HG02759 (cell line): ENCODE measurements at regions not wholly inside any gene's neighbourhood (a gene's known extent, or its start where the extent isn't known, plus 50 kb on each side); places are given as distances from the start of the nearest gene placed in this dataset.

ENCODE experiments used
- ATAC-seq: cut with Tn5 transposase; IDR thresholded peaks from one replicate; pipeline ENCODE4 v1.9.1; 2021; ENCODE audit warnings: mild to moderate bottlenecking, moderate library complexity; ENCODE audit not compliant: unreplicated experiment

GRCh38 chr13:67341406-67341805 lies 111.3 kb upstream of the PCDH9 start:
- no peak for ATAC-seq

GRCh38 chr13:67330149-67330548 lies 100.0 kb upstream of the PCDH9 start:
- no peak for ATAC-seq

GRCh38 chr13:67328895-67329294 lies 98.8 kb upstream of the PCDH9 start:
- no peak for ATAC-seq

GRCh38 chr13:67318860-67319259 lies 88.7 kb upstream of the PCDH9 start:
- ATAC-seq, result no peak

- ATAC-seq, result no peak
Measured at GRCh38 chr13:67318398-67318797, 88.3 kb upstream of the PCDH9 start.

DNA sequence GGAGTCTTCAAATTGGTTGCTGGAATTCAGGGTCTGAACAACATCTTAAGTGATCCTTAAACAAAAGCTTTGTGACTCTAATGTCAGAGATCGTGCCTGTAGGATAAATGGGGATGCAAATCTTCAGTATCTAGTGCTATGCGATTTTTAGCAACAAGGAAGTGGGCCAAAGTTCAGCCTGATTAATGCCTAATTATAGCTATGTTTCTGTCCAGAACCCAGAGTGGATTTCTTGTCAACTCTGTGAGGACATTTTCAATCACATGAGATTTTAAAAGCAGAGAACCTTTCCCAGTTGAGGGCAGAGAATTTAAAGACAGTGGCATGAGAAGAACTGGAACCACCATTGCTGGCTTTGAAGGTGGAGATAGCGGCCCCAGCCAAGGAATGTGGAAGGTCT lies 84.3 kb upstream of the PCDH9 start:
- ATAC-seq, result no peak

GRCh38 chr13:67308004-67308772 lies 78.1 kb upstream of the PCDH9 start:
- ATAC-seq, result no peak

DNA sequence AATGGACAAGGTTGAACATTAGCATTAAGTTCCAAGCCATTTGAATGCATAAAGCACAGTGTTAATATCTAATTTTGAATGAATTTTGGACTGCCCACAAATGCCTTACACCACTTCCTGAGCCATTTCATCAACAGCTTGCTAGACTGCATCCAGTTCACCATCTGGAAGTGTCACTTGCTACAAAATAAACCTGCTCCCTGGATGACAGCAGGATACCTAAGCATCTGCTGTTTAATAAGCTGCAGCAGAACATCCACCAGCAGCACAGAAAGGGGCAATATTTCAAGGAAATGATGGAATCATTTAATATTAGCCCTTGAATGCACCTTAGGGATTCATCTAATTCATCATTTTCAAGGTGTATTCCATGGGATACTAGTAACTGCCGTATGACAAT lies 76.6 kb upstream of the PCDH9 start:
- no peak for ATAC-seq

GRCh38 chr13:67303661-67304333 lies 73.7 kb upstream of the PCDH9 start:
- ATAC-seq, result no peak

DNA sequence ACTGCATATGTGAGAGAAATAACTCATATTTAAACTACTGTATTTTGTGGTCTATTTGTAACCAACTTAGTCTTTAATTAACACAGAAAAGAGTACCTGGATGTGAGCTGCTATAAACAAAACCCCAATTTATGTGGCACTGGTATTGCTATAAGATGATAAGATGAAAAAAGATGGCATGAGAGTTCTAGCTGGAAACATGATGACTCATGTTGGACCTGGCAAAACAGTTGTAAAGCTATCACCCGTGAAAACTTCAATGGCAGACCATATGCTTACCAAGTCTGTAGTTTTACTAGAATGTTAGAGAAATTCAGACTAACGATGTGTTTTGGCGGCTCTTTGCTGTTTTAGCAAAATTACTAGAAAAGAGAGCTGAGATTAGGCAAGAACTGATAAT lies 69.6 kb upstream of the PCDH9 start:
- ATAC-seq, result no peak

GRCh38 chr13:67299072-67299635 lies 69.0 kb upstream of the PCDH9 start:
- ATAC-seq, result no peak

DNA sequence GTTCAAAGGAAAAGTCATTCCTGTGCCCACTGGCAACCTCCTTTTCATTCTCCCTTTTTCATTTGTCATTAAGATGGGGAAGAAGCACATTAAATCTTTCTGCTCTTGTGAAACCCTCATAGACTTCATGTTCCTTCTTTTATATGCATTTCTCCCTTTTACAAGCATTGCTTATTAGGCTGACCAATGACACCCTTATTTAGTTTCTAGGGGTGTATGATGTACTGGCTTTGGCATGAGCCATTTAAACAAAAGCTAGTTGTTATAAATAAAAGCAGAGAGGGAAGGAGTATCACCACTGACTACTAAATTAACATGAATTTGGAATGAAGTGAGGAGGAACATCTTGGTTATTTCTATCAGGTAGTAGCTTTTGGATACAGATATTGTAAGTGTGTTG lies 68.2 kb upstream of the PCDH9 start:
- ATAC-seq, result no peak

GRCh38 chr13:67296511-67296910 lies 66.4 kb upstream of the PCDH9 start:
- no peak for ATAC-seq

- ATAC-seq, result no peak
Measured at GRCh38 chr13:67292886-67293285, 62.8 kb upstream of the PCDH9 start.

- no peak for ATAC-seq
Measured at GRCh38 chr13:67285611-67286010, 55.5 kb upstream of the PCDH9 start.

- no peak for ATAC-seq
Measured at GRCh38 chr13:67283637-67284036, 53.5 kb upstream of the PCDH9 start.

DNA sequence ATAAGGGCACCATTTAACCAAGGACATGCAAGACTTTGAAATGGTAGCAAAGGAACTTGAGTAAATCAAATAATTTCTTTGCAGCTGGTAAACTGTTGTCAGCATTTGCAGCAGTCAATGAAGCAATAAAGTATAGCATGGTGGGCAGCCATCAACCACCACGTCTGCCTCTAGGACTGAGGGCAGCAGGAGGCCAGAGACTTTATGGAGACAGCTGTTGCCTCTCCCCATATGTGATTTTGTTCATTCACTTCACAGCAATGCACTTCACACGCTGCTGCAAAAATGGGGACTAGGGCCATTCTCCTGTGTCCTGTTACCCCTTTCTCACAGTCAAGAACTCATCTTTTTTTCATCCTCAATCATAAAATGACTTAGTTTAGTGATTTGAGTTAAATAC lies 51.3 kb upstream of the PCDH9 start:
- ATAC-seq, result no peak
